Fibroblast of lung (primary cell): ENCODE measurements at regions not wholly inside any gene's neighbourhood (a gene's known extent, or its start where the extent isn't known, plus 50 kb on each side); places are given as distances from the start of the nearest gene placed in this dataset.

ENCODE experiments used
- DNase-seq, 2 donors: peaks; one replicate each; pipeline versions ENCODE4 v3.0.0 to v3.0.0-alpha.2; 2010; ENCODE audit warnings: low read depth in 2 of 2
- H2AFZ ChIP-seq: 2 replicates; pipeline ENCODE4 v1.5.1; 2012; ENCODE audit warnings: low read length, control low read depth, inconsistent platforms
- H3K27ac ChIP-seq: 2 replicates; pipeline ENCODE4 v1.5.1; 2011; ENCODE audit warnings: low read length, control low read depth; ENCODE audit not compliant: insufficient read depth
- H3K27me3 ChIP-seq: 2 replicates; pipeline ENCODE4 v1.5.1; 2011; ENCODE audit warnings: mild to moderate bottlenecking, low read length; ENCODE audit not compliant: control insufficient read depth, insufficient read depth
- H3K36me3 ChIP-seq: 2 replicates; pipeline ENCODE4 v1.5.1; 2011; ENCODE audit warnings: low read length; ENCODE audit not compliant: control insufficient read depth, insufficient read depth
- H3K4me1 ChIP-seq: 2 replicates; pipeline ENCODE4 v1.5.1; 2011; ENCODE audit warnings: low read length; ENCODE audit not compliant: control insufficient read depth, insufficient read depth; ENCODE audit errors: extremely low read depth
- H3K4me2 ChIP-seq: 2 replicates; pipeline ENCODE4 v1.5.1; 2011; ENCODE audit warnings: low read length, control low read depth; ENCODE audit not compliant: insufficient read depth; ENCODE audit errors: extremely low read depth
- H3K4me3 ChIP-seq, 4 experiments: fragments of 200-600 bp in 1 of 4; sonication (generic) in 1 of 4; replicated peaks in 1 of 4; 2 replicates each; pipeline ENCODE4 v1.5.1; 2011 to 2016; ENCODE audit warnings: low read length in 4 of 4, low read depth in 3 of 4, mild to moderate bottlenecking in 3 of 4, control low read depth in 2 of 4, inconsistent platforms in 1 of 4, mixed read lengths in 1 of 4; ENCODE audit not compliant: insufficient read depth in 1 of 4; ENCODE audit errors: control extremely low read depth in 1 of 4
- H3K79me2 ChIP-seq: 2 replicates; pipeline ENCODE4 v1.5.1; 2012; ENCODE audit warnings: mild to moderate bottlenecking, low read length, inconsistent platforms; ENCODE audit not compliant: control insufficient read depth, insufficient read depth
- H3K9ac ChIP-seq: 2 replicates; pipeline ENCODE4 v1.5.1; 2011; ENCODE audit warnings: mild to moderate bottlenecking, low read length, control low read depth; ENCODE audit not compliant: insufficient read depth
- H3K9me3 ChIP-seq: 2 replicates; pipeline ENCODE4 v1.5.1; 2012; ENCODE audit warnings: low read depth, low read length; ENCODE audit not compliant: control insufficient read depth, insufficient read depth
- H4K20me1 ChIP-seq: 2 replicates; pipeline ENCODE4 v1.5.1; 2011; ENCODE audit warnings: low read length; ENCODE audit not compliant: control insufficient read depth, insufficient read depth; ENCODE audit errors: extremely low read depth
- EZH2 ChIP-seq: IDR thresholded peaks from 2 replicates; pipeline ENCODE4 v1.5.1; 2012; ENCODE audit warnings: low read length, control low read depth, mild to moderate bottlenecking; ENCODE audit errors: missing control alignments
- TF ChIP-seq, protein P1 (sequence below), 2 donors: IDR thresholded peaks in 1 of 2; conservative IDR thresholded peaks in 1 of 2; 1 replicate in 1 of 2; 2 replicates in 1 of 2; pipeline ENCODE4 v1.5.1; 2011 to 2012; ENCODE audit warnings: low read length in 2 of 2, control low read depth in 1 of 2, inconsistent platforms in 1 of 2, low read depth in 1 of 2, mild to moderate bottlenecking in 1 of 2

DNA sequence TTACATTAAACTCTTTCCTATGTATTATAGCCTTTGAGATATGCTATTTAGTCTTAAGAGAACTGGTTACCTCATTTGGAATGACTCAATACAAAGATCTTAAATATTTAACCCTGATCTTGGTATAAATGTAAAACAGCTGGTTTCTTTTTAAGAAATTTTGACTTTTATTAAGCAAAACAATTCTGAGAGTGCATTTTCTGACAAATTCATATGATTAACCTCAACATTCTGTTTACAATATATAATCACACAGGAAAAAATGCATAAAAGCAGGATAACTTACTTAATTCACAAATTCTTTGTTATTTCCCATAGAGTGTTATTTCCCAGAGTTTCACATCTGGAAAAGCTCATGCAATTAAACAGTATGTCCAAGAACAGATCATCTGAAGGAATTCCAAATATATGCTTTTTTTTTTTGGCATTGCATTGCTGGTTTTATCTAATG, 400.4 kb upstream of the THBS1 start:
- Histone ChIP-seq H3K27ac (peak overlapping the region; percentile 55), H3K9me3 (no peaks in the 10 kb centered on the region), H3K79me2 (no peaks in the 10 kb centered on the region), H3K36me3 (no peaks in the 10 kb centered on the region), H3K27me3 (no peaks in the 10 kb centered on the region), H3K9ac (no peak overlapping the region), H4K20me1 (no peaks in the 10 kb centered on the region), H3K4me1 (peaks cover 17% of the 10 kb centered on the region), H2AFZ (no peak overlapping the region), H3K4me3 (no peak overlapping the region), H3K4me2 (no peak overlapping the region)
- TF ChIP-seq EZH2 = no peak
- TF ChIP-seq, protein P1, sequence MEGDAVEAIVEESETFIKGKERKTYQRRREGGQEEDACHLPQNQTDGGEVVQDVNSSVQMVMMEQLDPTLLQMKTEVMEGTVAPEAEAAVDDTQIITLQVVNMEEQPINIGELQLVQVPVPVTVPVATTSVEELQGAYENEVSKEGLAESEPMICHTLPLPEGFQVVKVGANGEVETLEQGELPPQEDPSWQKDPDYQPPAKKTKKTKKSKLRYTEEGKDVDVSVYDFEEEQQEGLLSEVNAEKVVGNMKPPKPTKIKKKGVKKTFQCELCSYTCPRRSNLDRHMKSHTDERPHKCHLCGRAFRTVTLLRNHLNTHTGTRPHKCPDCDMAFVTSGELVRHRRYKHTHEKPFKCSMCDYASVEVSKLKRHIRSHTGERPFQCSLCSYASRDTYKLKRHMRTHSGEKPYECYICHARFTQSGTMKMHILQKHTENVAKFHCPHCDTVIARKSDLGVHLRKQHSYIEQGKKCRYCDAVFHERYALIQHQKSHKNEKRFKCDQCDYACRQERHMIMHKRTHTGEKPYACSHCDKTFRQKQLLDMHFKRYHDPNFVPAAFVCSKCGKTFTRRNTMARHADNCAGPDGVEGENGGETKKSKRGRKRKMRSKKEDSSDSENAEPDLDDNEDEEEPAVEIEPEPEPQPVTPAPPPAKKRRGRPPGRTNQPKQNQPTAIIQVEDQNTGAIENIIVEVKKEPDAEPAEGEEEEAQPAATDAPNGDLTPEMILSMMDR (conservative IDR thresholded peaks at IDR 0.05 in 1 of 2, IDR thresholded peaks at IDR 0.05 in 1 of 2; ENCODE audit: low read depth in 1 of 2, low read length in 2 of 2) = no peak
- DNase-seq = peak; percentile 47 to 92

DNA sequence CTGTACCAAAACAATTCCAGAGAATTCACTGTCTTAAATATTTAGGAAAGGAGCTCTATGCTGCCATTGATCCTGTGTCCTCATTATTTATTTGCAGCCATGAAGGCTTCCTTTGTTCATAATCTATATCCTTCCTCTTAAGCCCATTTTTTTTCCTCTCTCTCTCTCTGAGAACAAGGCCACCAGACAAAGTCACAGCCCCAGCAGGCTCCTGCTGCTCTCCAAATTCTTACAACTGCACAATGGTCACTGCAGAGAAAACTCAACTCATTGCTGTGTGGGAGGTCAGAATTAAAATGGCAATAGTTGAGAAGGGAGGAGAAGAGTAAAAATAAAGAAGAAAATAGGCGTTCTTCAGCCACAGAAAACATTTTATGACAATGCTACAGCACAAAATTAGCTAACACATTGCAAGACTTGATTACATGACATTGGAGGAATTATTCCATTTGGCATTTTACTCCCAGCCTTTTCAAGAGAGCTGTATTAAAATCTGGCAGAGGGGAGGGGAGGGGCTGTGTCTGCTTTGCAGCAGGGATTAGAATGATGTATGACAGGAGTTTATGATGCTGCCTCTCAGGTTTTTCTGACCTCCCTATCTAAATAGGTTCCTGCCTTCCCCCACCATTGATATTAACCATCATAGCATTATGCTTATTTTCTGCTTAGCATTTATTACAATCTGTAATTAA, 399.7 kb upstream of the THBS1 start:
- Histone ChIP-seq H3K36me3 (no peaks in the 10 kb centered on the region), H3K79me2 (no peaks in the 10 kb centered on the region), H3K27ac (peak overlapping the region; percentile 55), H3K9ac (no peak overlapping the region), H3K4me3 (no peak overlapping the region), H2AFZ (no peak overlapping the region), H3K9me3 (no peaks in the 10 kb centered on the region), H3K4me1 (peaks cover 17% of the 10 kb centered on the region), H3K4me2 (peak overlapping the region; percentile 1), H4K20me1 (no peaks in the 10 kb centered on the region), H3K27me3 (no peaks in the 10 kb centered on the region)
- DNase-seq = no peak
- no peak for TF ChIP-seq EZH2
- TF ChIP-seq, protein P1 (conservative IDR thresholded peaks at IDR 0.05 in 1 of 2, IDR thresholded peaks at IDR 0.05 in 1 of 2; ENCODE audit: low read depth in 1 of 2, low read length in 2 of 2) = no peak

DNA sequence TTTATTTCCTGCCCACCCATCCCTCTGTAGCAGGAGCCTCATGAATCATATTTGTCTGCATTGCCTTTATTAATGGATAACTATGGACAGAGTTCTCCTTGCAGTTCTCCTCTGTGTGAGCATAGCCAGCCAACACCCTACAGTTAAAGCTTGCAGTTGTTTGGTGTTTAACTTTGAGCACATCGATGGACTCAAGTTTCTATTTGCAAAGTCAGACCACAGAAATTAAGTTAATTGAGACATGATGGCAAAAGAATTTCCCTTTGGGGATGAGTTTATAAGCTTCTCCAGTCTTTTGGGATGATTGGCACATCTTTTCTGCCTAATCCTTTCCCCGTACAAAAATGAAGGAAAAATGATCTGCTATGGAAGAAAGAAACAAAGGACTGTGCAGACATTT, 398.9 kb upstream of the THBS1 start:
- H3K36me3 ChIP-seq = no peaks in the 10 kb centered on the region
- no peaks in the 10 kb centered on the region for H3K9me3 ChIP-seq
- no peaks in the 10 kb centered on the region for H4K20me1 ChIP-seq
- no peak for TF ChIP-seq EZH2
- TF ChIP-seq, protein P1 (conservative IDR thresholded peaks at IDR 0.05 in 1 of 2, IDR thresholded peaks at IDR 0.05 in 1 of 2; ENCODE audit: low read depth in 1 of 2, low read length in 2 of 2) = no peak
- peaks cover 17% of the 10 kb centered on the region for H3K4me1 ChIP-seq
- peak in 1 of 2 donors; percentile 48 for DNase-seq
- no peak overlapping the region for H2AFZ ChIP-seq
- H3K79me2 ChIP-seq = no peaks in the 10 kb centered on the region
- no peak overlapping the region for H3K27ac ChIP-seq
- peak overlapping the region; percentile 7 for H3K4me2 ChIP-seq
- no peak overlapping the region for H3K4me3 ChIP-seq
- H3K9ac ChIP-seq = no peak overlapping the region
- H3K27me3 ChIP-seq = no peaks in the 10 kb centered on the region
